HUES64 (cell line): ENCODE measurements at regions not wholly inside any gene's neighbourhood (a gene's known extent, or its start where the extent isn't known, plus 50 kb on each side); places are given as distances from the start of the nearest gene placed in this dataset.

ENCODE experiments used
- H3K27ac ChIP-seq: 2 replicates; pipeline ENCODE4 v1.7.0; 2013; ENCODE audit warnings: low read depth, low read length, inconsistent platforms
- H3K27me3 ChIP-seq: 2 replicates; pipeline ENCODE4 v1.6.1; 2013; ENCODE audit warnings: mild to moderate bottlenecking, low read length; ENCODE audit not compliant: insufficient read depth
- H3K36me3 ChIP-seq: 2 replicates; pipeline ENCODE4 v1.6.1; 2013; ENCODE audit warnings: mild to moderate bottlenecking, low read length; ENCODE audit not compliant: insufficient read depth
- H3K4me1 ChIP-seq: 2 replicates; pipeline ENCODE4 v1.6.1; 2013; ENCODE audit warnings: mild to moderate bottlenecking, low read length, moderate library complexity; ENCODE audit not compliant: insufficient read depth
- H3K4me3 ChIP-seq: 2 replicates; pipeline ENCODE4 v1.5.1; 2013; ENCODE audit warnings: mild to moderate bottlenecking, low read length, moderate library complexity
- H3K9ac ChIP-seq: 2 replicates; pipeline ENCODE4 v1.6.1; 2013; ENCODE audit warnings: mild to moderate bottlenecking, low read depth, low read length
- H3K9me3 ChIP-seq: 2 replicates; pipeline ENCODE4 v1.6.1; 2013; ENCODE audit warnings: low read depth, low read length; ENCODE audit not compliant: insufficient read depth
- WGBS: fragments of 150-250, 120-280 bp; methylation state at CpG from one replicate; pipeline ENCODE4 v1.1.7; 2013; ENCODE audit warnings: missing lambda C conversion rate; 5-methylcytosine and 5-hydroxymethylcytosine counted together

DNA sequence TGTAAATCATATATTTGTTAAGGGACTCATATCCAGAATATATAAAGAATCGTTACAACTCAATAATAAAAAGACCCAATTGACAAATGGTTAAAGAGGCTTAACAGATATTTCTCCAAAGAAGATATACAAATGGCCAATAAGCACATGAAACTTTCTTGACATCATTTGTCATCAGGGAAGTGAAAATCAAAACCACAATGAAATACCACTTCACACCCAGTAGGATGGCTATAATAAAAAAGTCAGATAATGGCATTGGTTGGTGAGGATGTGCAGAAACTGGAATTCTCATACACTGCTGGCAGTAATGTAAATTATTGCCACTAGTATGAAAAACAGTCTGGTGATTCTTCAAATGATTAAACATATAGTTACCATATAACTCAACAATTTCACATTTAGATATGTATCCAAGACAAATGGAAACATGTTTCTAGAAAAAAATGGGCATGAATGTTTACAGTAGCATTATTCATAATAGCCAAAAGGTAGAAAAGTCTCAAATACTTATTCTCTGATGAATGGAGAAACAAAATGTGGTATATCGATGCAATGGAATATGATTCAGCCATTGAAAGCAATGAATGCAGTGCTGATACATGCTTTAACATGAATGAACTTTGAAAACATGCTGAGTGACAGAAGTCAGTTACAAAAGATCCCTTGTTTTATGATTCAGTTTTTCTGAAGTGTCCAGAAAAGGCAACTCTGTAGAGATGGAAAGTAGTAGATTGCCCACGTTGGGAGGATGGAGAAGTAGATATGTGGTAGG lies 304.6 kb upstream of the ZEB2 start:
- no peak overlapping the region for H3K27ac ChIP-seq
- no peak overlapping the region for H3K4me3 ChIP-seq
- no peak overlapping the region for H3K9ac ChIP-seq
- H3K27me3 ChIP-seq = no peaks in the 10 kb centered on the region
- H3K9me3 ChIP-seq = no peaks in the 10 kb centered on the region; the same call in 1 of the 2 replicates
- H3K36me3 ChIP-seq = no peaks in the 10 kb centered on the region
- 95% methylated on average over 3 of the region's 3 CpGs for WGBS
- no peaks in the 10 kb centered on the region for H3K4me1 ChIP-seq

- H3K27ac ChIP-seq = no peak overlapping the region
- no peaks in the 10 kb centered on the region for H3K4me1 ChIP-seq
- no peaks in the 10 kb centered on the region for H3K36me3 ChIP-seq
- no peaks in the 10 kb centered on the region; the same call in 1 of the 2 replicates for H3K9me3 ChIP-seq
- no peak overlapping the region for H3K4me3 ChIP-seq
- no peaks in the 10 kb centered on the region for H3K27me3 ChIP-seq
- H3K9ac ChIP-seq = no peak overlapping the region
These were observed 303.0 kb upstream of the ZEB2 start for GRCh38 chr2:144822966-144823365.

DNA sequence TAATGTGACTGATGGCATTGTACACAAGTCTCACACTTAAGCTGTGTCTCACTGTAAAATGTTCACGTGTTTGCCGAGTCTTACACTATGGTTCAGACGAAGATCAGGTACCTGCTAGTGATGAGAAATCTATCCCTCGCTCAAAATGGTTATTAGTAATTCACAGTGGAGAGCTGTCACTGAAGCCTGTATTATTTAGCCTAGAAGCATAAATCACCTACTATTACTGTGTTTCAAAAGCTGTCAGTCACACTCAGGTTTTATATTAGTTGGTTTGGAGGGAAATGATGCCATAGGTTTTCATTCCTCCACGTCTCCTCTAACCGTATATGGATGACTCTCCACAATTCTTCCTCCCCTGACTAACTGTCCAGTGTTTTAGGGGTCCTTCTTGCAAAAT lies 292.4 kb upstream of the ZEB2 start:
- no peak overlapping the region for H3K9ac ChIP-seq
- 96% methylated on average over 6 of the region's 6 CpGs for WGBS
- no peaks in the 10 kb centered on the region for H3K9me3 ChIP-seq
- no peaks in the 10 kb centered on the region for H3K27me3 ChIP-seq
- no peak overlapping the region for H3K4me3 ChIP-seq
- H3K36me3 ChIP-seq = no peaks in the 10 kb centered on the region
- H3K27ac ChIP-seq = no peak overlapping the region
- H3K4me1 ChIP-seq = no peaks in the 10 kb centered on the region

GRCh38 chr2:144801766-144802165 lies 281.8 kb upstream of the ZEB2 start:
- H3K27me3 ChIP-seq = no peaks in the 10 kb centered on the region
- H3K9me3 ChIP-seq = no peaks in the 10 kb centered on the region
- WGBS = 74% methylated on average over 2 of the region's 2 CpGs
- H3K4me1 ChIP-seq = no peaks in the 10 kb centered on the region; the same call in 1 of the 2 replicates
- no peak overlapping the region for H3K4me3 ChIP-seq
- H3K9ac ChIP-seq = no peak overlapping the region
- H3K27ac ChIP-seq = no peak overlapping the region
- H3K36me3 ChIP-seq = no peaks in the 10 kb centered on the region

- WGBS = 95% methylated on average over 1 of the region's 1 CpG
- no peak overlapping the region for H3K4me3 ChIP-seq
- H3K27me3 ChIP-seq = no peaks in the 10 kb centered on the region
- H3K9ac ChIP-seq = no peak overlapping the region
- no peaks in the 10 kb centered on the region for H3K36me3 ChIP-seq
- H3K9me3 ChIP-seq = no peaks in the 10 kb centered on the region
- no peak overlapping the region for H3K27ac ChIP-seq
- H3K4me1 ChIP-seq = no peaks in the 10 kb centered on the region; the same call in 1 of the 2 replicates
These were observed 281.4 kb upstream of the ZEB2 start for GRCh38 chr2:144801325-144801724.

GRCh38 chr2:144798989-144799388 lies 279.1 kb upstream of the ZEB2 start:
- no peak overlapping the region for H3K9ac ChIP-seq
- 100% methylated on average over 3 of the region's 3 CpGs for WGBS
- no peak overlapping the region for H3K4me3 ChIP-seq
- no peaks in the 10 kb centered on the region for H3K36me3 ChIP-seq
- H3K9me3 ChIP-seq = no peaks in the 10 kb centered on the region
- no peaks in the 10 kb centered on the region; the same call in 1 of the 2 replicates for H3K4me1 ChIP-seq
- no peaks in the 10 kb centered on the region for H3K27me3 ChIP-seq
- no peak overlapping the region for H3K27ac ChIP-seq

- Histone ChIP-seq H3K27ac (no peak overlapping the region), H3K4me1 (no peaks in the 10 kb centered on the region; the same call in 1 of the 2 replicates), H3K27me3 (no peaks in the 10 kb centered on the region), H3K4me3 (no peak overlapping the region), H3K9me3 (no peaks in the 10 kb centered on the region), H3K36me3 (no peaks in the 10 kb centered on the region), H3K9ac (no peak overlapping the region)
- WGBS = 96% methylated on average over 2 of the region's 2 CpGs
These were observed 278.1 kb upstream of the ZEB2 start for GRCh38 chr2:144798034-144798433.

- Histone ChIP-seq H3K27ac (no peak overlapping the region), H3K4me1 (no peaks in the 10 kb centered on the region; the same call in 1 of the 2 replicates), H3K36me3 (no peaks in the 10 kb centered on the region), H3K27me3 (no peaks in the 10 kb centered on the region), H3K9ac (no peak overlapping the region), H3K4me3 (no peak overlapping the region), H3K9me3 (no peaks in the 10 kb centered on the region)
- 92% methylated on average over 2 of the region's 3 CpGs for WGBS
These were observed 277.0 kb upstream of the ZEB2 start for GRCh38 chr2:144796936-144797335.

- Histone ChIP-seq H3K4me1 (no peaks in the 10 kb centered on the region), H3K36me3 (no peaks in the 10 kb centered on the region), H3K9ac (no peak overlapping the region), H3K4me3 (no peak overlapping the region), H3K27ac (no peak overlapping the region), H3K9me3 (no peaks in the 10 kb centered on the region), H3K27me3 (no peaks in the 10 kb centered on the region)
- WGBS = 92% methylated on average over 2 of the region's 2 CpGs
These were observed 276.2 kb upstream of the ZEB2 start for GRCh38 chr2:144796164-144796563.

DNA sequence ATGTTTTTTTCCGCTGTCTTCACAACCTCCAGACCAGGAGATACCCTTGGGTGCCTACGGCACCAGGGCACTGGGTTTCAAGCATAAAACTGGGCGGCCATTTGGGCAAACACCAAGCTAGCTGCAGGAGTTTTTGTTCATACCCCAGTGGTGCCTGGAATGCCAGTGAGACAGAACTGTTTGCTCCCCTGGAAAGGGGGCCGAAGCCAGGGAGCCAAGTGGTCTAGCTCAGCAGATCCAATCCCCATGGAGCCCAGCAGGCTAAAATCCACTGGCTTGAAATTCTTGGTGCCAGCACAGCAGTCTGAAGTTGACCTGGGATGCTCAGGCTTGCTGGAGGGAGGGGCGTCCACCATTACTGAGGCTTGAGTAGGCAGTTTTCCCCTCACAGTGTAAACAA lies 265.3 kb upstream of the ZEB2 start:
- Histone ChIP-seq H3K27me3 (no peaks in the 10 kb centered on the region), H3K4me3 (no peak overlapping the region), H3K9me3 (peaks cover 3% of the 10 kb centered on the region; the same call in 1 of the 2 replicates), H3K36me3 (no peaks in the 10 kb centered on the region), H3K4me1 (no peaks in the 10 kb centered on the region), H3K9ac (no peak overlapping the region), H3K27ac (no peak overlapping the region)
- 89% methylated on average over 5 of the region's 5 CpGs for WGBS

DNA sequence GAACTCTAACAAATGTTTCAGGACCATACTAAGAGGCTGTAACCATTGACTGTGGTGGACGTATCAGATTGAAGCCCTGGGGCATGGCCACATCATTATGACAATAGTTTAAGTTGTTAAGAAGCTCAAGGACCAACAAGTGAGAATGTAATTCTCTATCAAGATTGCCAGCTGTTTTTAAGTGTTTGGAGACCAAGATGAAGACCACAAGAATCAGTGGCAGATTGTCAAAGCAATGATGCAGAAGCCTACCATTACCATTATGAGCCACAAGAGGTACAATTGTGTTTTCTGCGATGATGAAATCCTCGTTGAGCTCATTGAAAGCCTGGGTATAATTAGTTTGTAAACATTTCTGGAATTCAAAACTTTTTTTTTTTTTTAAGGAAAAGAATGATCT lies 261.1 kb upstream of the ZEB2 start:
- 88% methylated on average over 3 of the region's 3 CpGs for WGBS
- Histone ChIP-seq H3K9me3 (peaks cover 3% of the 10 kb centered on the region; the same call in 1 of the 2 replicates), H3K4me3 (no peak overlapping the region), H3K27ac (no peak overlapping the region), H3K4me1 (no peaks in the 10 kb centered on the region), H3K27me3 (no peaks in the 10 kb centered on the region), H3K36me3 (no peaks in the 10 kb centered on the region), H3K9ac (no peak overlapping the region)

- H3K36me3 ChIP-seq = no peaks in the 10 kb centered on the region
- H3K4me1 ChIP-seq = no peaks in the 10 kb centered on the region
- H3K9me3 ChIP-seq = no peaks in the 10 kb centered on the region
- H3K27ac ChIP-seq = no peak overlapping the region
- no peak overlapping the region for H3K4me3 ChIP-seq
- no peak overlapping the region for H3K9ac ChIP-seq
- no peaks in the 10 kb centered on the region for H3K27me3 ChIP-seq
These were observed 256.8 kb upstream of the ZEB2 start for GRCh38 chr2:144776766-144777165.
